Caki2 (cell line): ENCODE measurements at regions not wholly inside any gene's neighbourhood (a gene's known extent, or its start where the extent isn't known, plus 50 kb on each side); places are given as distances from the start of the nearest gene placed in this dataset.

ENCODE experiments used
- DNase-seq: peaks from one replicate; pipeline ENCODE4 v3.0.0-alpha.2; 2015; ENCODE audit warnings: low read depth
- in situ Hi-C: cut with HindIII; loops from 2 replicates; pipeline ENCODE4 v1.10.0; 2016; ENCODE audit warnings: low sequenced_read_pairs, low pct_unique_long_range_greater_than_20kb, mixed read lengths

DNA sequence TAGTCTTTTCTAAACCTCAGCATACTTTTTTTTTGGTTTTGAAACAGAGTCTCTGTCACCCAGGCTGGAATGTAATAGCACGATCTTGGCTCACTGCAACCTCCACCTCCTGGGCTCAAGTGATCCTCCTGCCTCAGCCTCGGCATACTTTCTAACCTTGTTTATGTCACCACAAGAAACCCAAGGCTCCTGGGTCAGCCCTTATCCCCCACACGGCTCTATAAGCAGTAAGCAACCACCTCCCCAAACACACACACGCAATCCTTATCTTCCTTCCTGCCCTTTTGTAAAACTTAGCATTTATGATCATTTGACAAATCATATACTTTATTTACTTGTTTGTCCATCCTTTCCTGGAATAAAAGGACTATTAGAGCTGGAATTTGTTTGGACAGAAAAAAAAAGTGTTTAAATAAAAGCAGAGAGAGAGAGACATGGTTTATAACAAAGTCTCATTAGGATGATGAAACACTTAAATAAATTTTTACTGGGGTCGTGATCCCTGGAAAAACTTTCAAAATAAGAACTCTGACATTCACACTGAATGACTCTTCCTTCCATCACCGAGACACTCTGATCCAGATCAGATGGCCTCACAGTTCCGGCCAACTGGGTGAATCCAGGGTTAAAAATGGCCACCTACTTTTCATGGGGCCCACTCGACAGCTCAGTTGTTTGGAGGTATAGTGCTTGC lies 72.7 kb upstream of the PIK3CG start:
- DNase-seq = no peak
- in situ Hi-C loops = loop anchor here (25.0 kb wide), 1 partner anchor 370 kb away; the partner anchor contains the start of gene HBP1

DNA sequence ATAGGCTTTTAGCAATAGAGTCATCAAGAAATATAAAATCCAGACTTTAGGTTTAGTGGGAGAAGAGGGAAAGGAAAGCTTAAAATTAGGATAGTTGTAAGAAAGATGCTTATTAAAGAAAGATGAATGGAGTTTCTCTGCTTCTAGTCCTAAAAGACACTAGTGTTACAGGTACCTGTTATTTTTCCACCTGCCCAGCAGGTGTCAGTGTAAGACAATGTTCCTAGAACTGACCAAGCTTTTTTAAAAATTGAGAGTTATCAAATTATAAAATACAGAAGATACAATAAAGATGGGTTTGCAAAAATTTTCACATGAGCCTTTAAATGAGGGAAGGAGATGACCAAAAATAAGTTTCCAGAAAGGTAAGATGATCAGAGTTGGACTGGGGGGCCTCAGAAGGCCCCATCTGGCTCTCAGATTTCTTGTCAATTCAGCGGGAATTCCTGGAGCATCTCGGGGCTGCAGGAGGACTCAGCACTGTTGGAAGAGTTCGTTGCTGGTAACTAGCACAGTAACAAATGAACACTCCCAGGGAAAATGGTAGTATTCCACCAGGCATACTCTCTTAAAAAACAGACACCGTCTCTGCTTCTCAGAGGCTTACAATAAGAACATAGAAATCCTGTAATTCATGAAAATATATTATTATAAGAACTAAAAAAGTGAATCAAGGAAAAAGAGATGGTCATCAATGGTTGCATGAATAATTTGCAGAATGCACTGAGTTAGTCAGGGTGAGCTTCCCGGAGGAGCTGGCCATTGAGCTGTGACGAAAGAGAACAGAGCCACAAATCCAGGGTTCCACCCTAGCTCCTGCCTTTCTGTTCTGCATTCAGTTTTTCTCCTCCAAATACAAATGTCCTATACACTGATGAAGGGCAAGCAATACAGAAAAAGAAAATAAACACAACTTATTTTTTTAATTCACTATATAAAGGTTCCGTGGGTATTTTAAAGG lies 71.8 kb upstream of the PIK3CG start:
- in situ Hi-C loops = loop anchor here (25.0 kb wide), 1 partner anchor 369 kb away; the partner anchor contains the start of gene HBP1
- DNase-seq = peak; percentile 31

- no peak for DNase-seq
- in situ Hi-C loops = loop anchor here (25.0 kb wide), 1 partner anchor 368 kb away; the partner anchor contains the start of gene HBP1
Observed at GRCh38 chr7:106794276-106795083, 70.6 kb upstream of the PIK3CG start.

GRCh38 chr7:106795084-106795876 lies 69.8 kb upstream of the PIK3CG start:
- in situ Hi-C loops = loop anchor here (25.0 kb wide), 1 partner anchor 367 kb away; the partner anchor contains the start of gene HBP1
- DNase-seq = no peak

- in situ Hi-C loops = loop anchor here (25.0 kb wide), 1 partner anchor 366 kb away; the partner anchor contains the start of gene HBP1
- DNase-seq = no peak
Observed at GRCh38 chr7:106795877-106796231, 69.2 kb upstream of the PIK3CG start.

GRCh38 chr7:106797937-106798336 lies 67.1 kb upstream of the PIK3CG start:
- in situ Hi-C loops = loop anchor here (25.0 kb wide), 1 partner anchor 364 kb away; the partner anchor contains the start of gene HBP1

GRCh38 chr7:106802589-106802988 lies 62.5 kb upstream of the PIK3CG start:
- in situ Hi-C loops = no loop called here
- DNase-seq = no peak

More at GRCh38 chr7:106797937-106798336, 67.1 kb upstream of the PIK3CG start:
- no peak for DNase-seq

DNA sequence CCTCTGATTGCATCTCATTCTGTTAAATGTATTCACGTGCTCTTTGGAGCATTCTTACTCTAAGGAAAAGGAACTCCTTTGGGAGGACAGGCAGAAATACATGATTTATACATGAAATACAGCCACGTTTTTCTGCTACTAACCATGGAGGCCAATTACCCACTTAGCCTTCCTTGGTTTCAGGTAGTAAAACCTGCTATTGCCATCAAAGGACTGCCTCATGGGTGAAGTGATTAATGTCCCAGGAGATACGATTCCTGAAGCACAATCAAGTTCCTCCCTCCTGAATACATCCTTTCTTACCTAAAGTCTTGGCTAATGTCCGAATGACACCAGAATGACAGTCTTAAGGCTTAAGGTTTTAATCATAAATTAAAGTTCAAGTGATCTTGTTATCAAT lies 58.5 kb upstream of the PIK3CG start:
- no peak for DNase-seq
- in situ Hi-C loops = no loop called here

- in situ Hi-C loops = no loop called here
- DNase-seq = no peak
Observed at GRCh38 chr7:106807474-106807873, 57.6 kb upstream of the PIK3CG start.

DNA sequence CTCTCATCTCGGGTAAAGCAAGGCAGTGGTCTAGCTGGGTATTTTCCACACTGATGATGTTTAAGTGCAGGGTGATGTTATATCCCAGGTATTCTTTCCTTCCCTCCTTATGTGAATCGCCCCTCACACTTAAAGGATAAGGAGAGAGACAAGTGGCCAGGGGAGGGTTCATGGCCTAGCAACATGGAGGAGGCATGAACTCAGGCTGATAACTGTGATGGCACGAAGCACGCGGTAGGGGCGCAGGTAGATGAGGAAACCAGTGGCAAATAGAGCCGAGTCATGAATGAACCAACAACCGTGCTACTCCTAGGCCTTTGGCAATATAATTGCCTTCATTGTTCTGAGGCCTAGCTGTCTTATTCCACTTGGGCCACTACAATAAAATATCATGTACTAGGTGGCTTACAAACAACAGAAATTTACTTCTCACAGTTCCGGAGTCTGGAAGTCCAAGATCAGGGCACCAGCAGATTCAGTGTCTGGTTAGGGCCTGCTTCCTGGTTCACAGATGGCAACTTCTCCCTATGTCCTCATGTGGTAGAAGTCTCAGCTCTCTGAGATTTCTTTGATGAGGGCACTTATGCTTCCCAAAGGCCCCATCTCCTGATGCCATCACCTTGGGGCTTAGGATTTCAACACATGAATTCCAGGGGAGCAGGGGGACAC lies 56.0 kb upstream of the PIK3CG start:
- in situ Hi-C loops = no loop called here

DNA sequence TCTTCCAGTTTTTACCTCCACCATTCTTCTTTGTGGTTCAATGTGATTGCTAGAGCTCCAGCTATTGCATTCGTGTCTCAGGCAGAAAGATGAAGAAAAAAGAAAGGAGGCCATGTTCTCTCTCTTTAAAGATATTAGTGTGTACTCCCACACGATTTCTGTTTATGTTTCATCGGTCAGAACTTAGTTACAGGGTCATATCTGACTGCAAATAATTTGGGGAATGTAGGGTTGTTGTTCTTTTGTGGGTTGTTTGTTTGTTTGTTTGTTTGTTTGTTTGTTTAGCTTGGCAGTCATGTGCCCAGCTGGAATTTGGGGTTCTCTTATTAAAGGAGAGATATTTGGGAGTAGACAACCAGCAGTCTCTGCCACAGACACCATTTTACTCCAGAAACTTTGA lies 53.6 kb upstream of the PIK3CG start:
- in situ Hi-C loops = no loop called here
- no peak for DNase-seq

More for the DNA sequence above, 56.0 kb upstream of the PIK3CG start:
- no peak for DNase-seq

GRCh38 chr7:106812027-106812643 lies 52.9 kb upstream of the PIK3CG start:
- in situ Hi-C loops = no loop called here
- DNase-seq = no peak

DNA sequence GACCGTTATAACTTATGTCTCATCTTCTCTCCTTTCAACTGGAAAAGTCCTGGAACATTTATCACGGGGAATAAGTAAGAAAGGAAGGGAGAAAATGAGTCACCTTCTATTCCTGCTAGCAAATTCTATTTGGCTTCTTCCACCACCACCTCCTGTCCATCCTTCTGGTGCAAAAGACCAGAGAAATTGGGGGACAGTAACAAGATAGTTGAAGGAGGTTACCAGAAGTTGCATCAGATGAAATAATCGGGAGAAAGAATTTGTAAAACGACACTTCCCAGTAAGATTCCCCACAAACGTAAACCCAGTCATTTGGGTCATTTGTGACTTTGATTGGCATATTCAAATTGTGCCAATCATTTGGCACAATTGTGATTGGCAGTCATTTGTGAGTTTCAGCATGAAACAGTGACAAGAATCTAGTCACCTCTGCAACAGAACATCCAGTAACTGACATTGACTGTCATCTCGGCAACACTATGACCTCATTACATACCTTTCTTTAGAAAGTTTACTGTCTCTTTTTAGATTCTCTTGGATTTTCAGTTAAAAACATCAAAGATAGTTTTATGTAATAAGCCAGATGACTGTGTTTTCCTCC lies 51.3 kb upstream of the PIK3CG start:
- no peak for DNase-seq
- in situ Hi-C loops = no loop called here

DNA sequence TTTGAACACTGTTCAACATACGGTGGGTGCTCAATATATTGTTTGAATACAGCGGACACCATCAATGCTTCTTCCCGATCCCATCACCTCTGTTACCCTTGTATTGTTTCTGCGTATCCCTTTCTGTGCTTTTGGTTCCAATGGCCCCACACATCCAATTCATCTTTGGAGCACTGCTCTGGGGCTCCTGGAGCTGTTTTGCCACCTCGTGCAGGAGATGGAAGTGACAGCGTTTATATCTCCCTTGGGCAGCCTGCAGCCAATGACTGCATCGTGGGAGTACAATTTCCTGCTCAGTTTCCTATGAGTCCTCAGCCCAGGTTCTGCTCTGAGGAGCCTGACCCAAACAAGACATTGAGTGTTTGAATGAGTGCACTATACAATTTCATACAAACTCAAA lies 50.2 kb upstream of the PIK3CG start:
- DNase-seq = no peak
- in situ Hi-C loops = no loop called here
